ENCODE measurements at regions not wholly inside any gene's neighbourhood (a gene's known extent, or its start where the extent isn't known, plus 50 kb on each side); places are given as distances from the start of the nearest gene placed in this dataset.

GRCh38 chr4:138035781-138036258, 206.3 kb downstream of the SLC7A11 start:
- Mint-ChIP-seq H3K9me3 (ENCODE audit: unreplicated experiment) (no peaks in the 10 kb centered on the region), H3K27ac (ENCODE audit: unreplicated experiment) (no peak overlapping the region), H3K4me3 (ENCODE audit: unreplicated experiment) (no peak overlapping the region), H3K27me3 (ENCODE audit: unreplicated experiment) (no peaks in the 10 kb centered on the region), H3K36me3 (ENCODE audit: unreplicated experiment) (no peaks in the 10 kb centered on the region), H3K4me1 (ENCODE audit: low read depth, unreplicated experiment) (peaks cover 13% of the 10 kb centered on the region)
- DNase-seq = no peak
- TF ChIP-seq CTCF (IDR thresholded peaks at IDR 0.05; ENCODE audit: partially characterized antibody, unreplicated experiment) = peak; percentile 50

GRCh38 chr4:138034871-138035270, 207.3 kb downstream of the SLC7A11 start:
- no peak for TF ChIP-seq CTCF (IDR thresholded peaks at IDR 0.05; ENCODE audit: partially characterized antibody, unreplicated experiment)
- Mint-ChIP-seq H3K27ac (ENCODE audit: unreplicated experiment) (no peak overlapping the region), H3K36me3 (ENCODE audit: unreplicated experiment) (no peaks in the 10 kb centered on the region), H3K4me3 (ENCODE audit: unreplicated experiment) (no peak overlapping the region), H3K9me3 (ENCODE audit: unreplicated experiment) (no peaks in the 10 kb centered on the region), H3K27me3 (ENCODE audit: unreplicated experiment) (no peaks in the 10 kb centered on the region), H3K4me1 (ENCODE audit: low read depth, unreplicated experiment) (peaks cover 13% of the 10 kb centered on the region)
- DNase-seq = no peak

DNA sequence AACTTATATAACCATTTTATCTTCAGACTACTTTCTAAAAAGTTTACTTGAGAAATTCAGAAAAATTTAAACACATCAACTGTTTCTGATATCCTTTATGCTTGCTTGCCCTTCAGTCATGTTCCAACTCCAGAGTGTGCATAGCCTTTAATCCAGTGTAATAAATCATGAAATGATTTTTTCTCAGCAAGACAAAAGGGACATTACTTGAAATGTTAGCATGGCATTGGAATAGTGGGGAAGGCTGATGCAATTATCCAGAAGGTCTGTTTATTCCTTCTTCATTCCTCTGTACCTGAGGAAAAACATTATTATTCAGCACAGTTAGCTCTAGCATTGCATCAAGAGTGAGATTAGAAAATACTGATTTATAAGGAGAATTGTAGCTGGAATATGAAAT, 209.9 kb downstream of the SLC7A11 start:
- Mint-ChIP-seq H3K27me3 (ENCODE audit: unreplicated experiment) (no peaks in the 10 kb centered on the region), H3K4me3 (ENCODE audit: unreplicated experiment) (no peak overlapping the region), H3K36me3 (ENCODE audit: unreplicated experiment) (no peaks in the 10 kb centered on the region), H3K27ac (ENCODE audit: unreplicated experiment) (no peak overlapping the region), H3K9me3 (ENCODE audit: unreplicated experiment) (no peaks in the 10 kb centered on the region), H3K4me1 (ENCODE audit: low read depth, unreplicated experiment) (peaks cover 7% of the 10 kb centered on the region)
- no peak for TF ChIP-seq CTCF (IDR thresholded peaks at IDR 0.05; ENCODE audit: partially characterized antibody, unreplicated experiment)
- DNase-seq = no peak

DNA sequence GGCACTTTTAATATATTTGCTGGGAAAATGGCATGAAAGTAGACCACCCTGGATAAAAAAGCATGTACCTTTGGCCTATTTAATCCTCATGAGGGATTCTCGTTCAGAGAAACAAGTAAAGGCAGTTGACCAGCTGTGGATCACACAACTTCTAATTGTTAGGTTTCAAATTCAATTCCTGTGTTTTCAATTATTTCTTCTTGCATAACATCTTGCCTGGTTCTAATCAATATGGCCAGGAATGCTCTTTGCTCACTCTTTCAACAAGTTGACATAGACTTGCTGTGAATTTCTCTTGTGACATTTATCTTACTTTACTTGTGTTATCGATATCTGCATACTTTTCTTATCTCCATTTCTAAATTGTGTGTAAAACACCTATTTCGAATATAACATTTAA, 211.8 kb downstream of the SLC7A11 start:
- no peaks in the 10 kb centered on the region for H3K4me1 Mint-ChIP-seq (ENCODE audit: low read depth, unreplicated experiment)
- DNase-seq = no peak
- no peak for TF ChIP-seq CTCF (IDR thresholded peaks at IDR 0.05; ENCODE audit: partially characterized antibody, unreplicated experiment)
- no peaks in the 10 kb centered on the region for H3K36me3 Mint-ChIP-seq (ENCODE audit: unreplicated experiment)
- H3K9me3 Mint-ChIP-seq (ENCODE audit: unreplicated experiment) = no peaks in the 10 kb centered on the region
- H3K27ac Mint-ChIP-seq (ENCODE audit: unreplicated experiment) = no peak overlapping the region
- no peaks in the 10 kb centered on the region for H3K27me3 Mint-ChIP-seq (ENCODE audit: unreplicated experiment)
- no peak overlapping the region for H3K4me3 Mint-ChIP-seq (ENCODE audit: unreplicated experiment)

DNA sequence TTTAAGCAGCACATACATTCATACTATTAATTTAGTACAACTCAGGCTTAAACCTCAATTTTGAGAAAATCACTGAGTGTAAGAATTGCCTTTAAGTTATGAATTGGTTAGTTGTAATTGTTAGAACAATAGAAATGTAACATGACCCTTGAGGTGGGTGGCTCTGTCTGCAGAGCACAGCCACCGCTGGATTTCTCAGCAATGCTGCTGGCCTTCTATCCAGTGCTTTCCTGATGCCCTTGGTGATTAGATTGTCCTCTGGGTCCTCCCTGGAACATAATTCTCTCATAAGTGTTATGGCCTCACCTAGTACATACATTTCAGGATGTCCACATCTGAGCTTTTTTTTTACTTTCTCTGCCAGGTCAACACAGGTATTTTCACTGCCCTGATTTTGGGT, 213.2 kb downstream of the SLC7A11 start:
- no peak for DNase-seq
- Mint-ChIP-seq H3K27ac (ENCODE audit: unreplicated experiment) (no peak overlapping the region), H3K27me3 (ENCODE audit: unreplicated experiment) (no peaks in the 10 kb centered on the region), H3K4me3 (ENCODE audit: unreplicated experiment) (no peak overlapping the region), H3K36me3 (ENCODE audit: unreplicated experiment) (no peaks in the 10 kb centered on the region), H3K4me1 (ENCODE audit: low read depth, unreplicated experiment) (no peaks in the 10 kb centered on the region), H3K9me3 (ENCODE audit: unreplicated experiment) (no peaks in the 10 kb centered on the region)
- no peak for TF ChIP-seq CTCF (IDR thresholded peaks at IDR 0.05; ENCODE audit: partially characterized antibody, unreplicated experiment)

All from glutamatergic neuron (in vitro differentiated cells).